Stomach (tissue), 4 donors: ENCODE measurements at regions not wholly inside any gene's neighbourhood (a gene's known extent, or its start where the extent isn't known, plus 50 kb on each side); places are given as distances from the start of the nearest gene placed in this dataset.

ENCODE experiments used
- CTCF ChIP-seq, 7 experiments: fragments of 450-650 bp in 4 of 7; fragments of 200-600 bp in 3 of 7; sonication (generic) in 3 of 7; IDR thresholded peaks; one replicate each; pipeline ENCODE4 v1.5.1; 2016 to 2019; ENCODE audit warnings: antibody characterized with exemption in 7 of 7, control low read depth in 2 of 7, mild to moderate bottlenecking in 1 of 7
- EP300 ChIP-seq: sonication (generic); formaldehyde crosslinking; IDR thresholded peaks from one replicate; pipeline ENCODE4 v1.6.1; 2017; ENCODE audit warnings: antibody characterized with exemption
- POLR2A ChIP-seq, 4 donors: fragments of 450-650 bp; IDR thresholded peaks; one replicate each; pipeline ENCODE4 v1.6.1; 2016; ENCODE audit warnings: antibody characterized with exemption in 4 of 4, control low read depth in 2 of 4, mild to moderate bottlenecking in 1 of 4, moderate library complexity in 1 of 4
- POLR2AphosphoS5 ChIP-seq, 3 donors: sonication (generic); formaldehyde crosslinking; IDR thresholded peaks; one replicate each; pipeline ENCODE4 v1.6.1; 2016; ENCODE audit warnings: antibody characterized with exemption in 3 of 3

- TF ChIP-seq CTCF (IDR thresholded peaks at IDR 0.05), result no peak
- no peak for TF ChIP-seq POLR2A (IDR thresholded peaks at IDR 0.05)
- no peak for TF ChIP-seq POLR2AphosphoS5 (IDR thresholded peaks at IDR 0.05)
- TF ChIP-seq EP300, result no peak
Measured at GRCh38 chr2:19176977-19177376, 181.4 kb downstream of the OSR1 start.
